Stomach (tissue), 4 donors: ENCODE measurements at regions not wholly inside any gene's neighbourhood (a gene's known extent, or its start where the extent isn't known, plus 50 kb on each side); places are given as distances from the start of the nearest gene placed in this dataset.

Experiments
- CTCF ChIP-seq, 7 experiments: fragments of 450-650 bp in 4 of 7; fragments of 200-600 bp in 3 of 7; sonication (generic) in 3 of 7; IDR thresholded peaks; one replicate each; pipeline ENCODE4 v1.5.1; 2016 to 2019; ENCODE audit warnings: antibody characterized with exemption in 7 of 7, control low read depth in 2 of 7, mild to moderate bottlenecking in 1 of 7
- EP300 ChIP-seq: sonication (generic); formaldehyde crosslinking; IDR thresholded peaks from one replicate; pipeline ENCODE4 v1.6.1; 2017; ENCODE audit warnings: antibody characterized with exemption
- POLR2A ChIP-seq, 4 donors: fragments of 450-650 bp; IDR thresholded peaks; one replicate each; pipeline ENCODE4 v1.6.1; 2016; ENCODE audit warnings: antibody characterized with exemption in 4 of 4, control low read depth in 2 of 4, mild to moderate bottlenecking in 1 of 4, moderate library complexity in 1 of 4
- POLR2AphosphoS5 ChIP-seq, 3 donors: sonication (generic); formaldehyde crosslinking; IDR thresholded peaks; one replicate each; pipeline ENCODE4 v1.6.1; 2016; ENCODE audit warnings: antibody characterized with exemption in 3 of 3

GRCh38 chr6:48255094-48255493, 144.1 kb upstream of the PTCHD4 start:
- no peak for TF ChIP-seq CTCF (IDR thresholded peaks at IDR 0.05)
- TF ChIP-seq POLR2A (IDR thresholded peaks at IDR 0.05) = no peak
- no peak for TF ChIP-seq POLR2AphosphoS5 (IDR thresholded peaks at IDR 0.05)
- TF ChIP-seq EP300 = no peak
